Activated naive CD4-positive, alpha-beta T cell treated with anti-CD3 and anti-CD28 coated beads, Interleukin-2, amount 50 U/mL, for 72 hours (primary cell): ENCODE measurements at regions not wholly inside any gene's neighbourhood (a gene's known extent, or its start where the extent isn't known, plus 50 kb on each side); places are given as distances from the start of the nearest gene placed in this dataset.
"Not testable (repeated sequence)": the region's sequence is repeated elsewhere in the genome, so short reads cannot be mapped to it uniquely, and the experiment has no call there.

ENCODE experiments used
- ATAC-seq, 2 donors: fragments of 150-1000 bp; cut with Tn5 transposase; 2 replicates each; pipeline ENCODE4 v1.10.0; 2021; ENCODE audit warnings: mild to moderate bottlenecking in 2 of 2, moderate library complexity in 2 of 2
- DNase-seq, 2 donors: peaks; one replicate each; pipeline ENCODE4 v3.0.0; 2021 to 2022; ENCODE audit warnings: low spot score in 2 of 2
- H3K27ac Mint-ChIP-seq, 2 donors: one replicate each; pipeline ENCODE4 v1.8.0; 2022; ENCODE audit warnings: mild to moderate bottlenecking in 2 of 2, mixed read lengths in 2 of 2
- H3K36me3 Mint-ChIP-seq, 2 donors: one replicate each; pipeline ENCODE4 v1.8.0; 2022; ENCODE audit warnings: mixed read lengths in 2 of 2
- H3K9me3 Mint-ChIP-seq, 2 donors: one replicate each; pipeline ENCODE4 v1.8.0; 2022; ENCODE audit warnings: mixed read lengths in 2 of 2

DNA sequence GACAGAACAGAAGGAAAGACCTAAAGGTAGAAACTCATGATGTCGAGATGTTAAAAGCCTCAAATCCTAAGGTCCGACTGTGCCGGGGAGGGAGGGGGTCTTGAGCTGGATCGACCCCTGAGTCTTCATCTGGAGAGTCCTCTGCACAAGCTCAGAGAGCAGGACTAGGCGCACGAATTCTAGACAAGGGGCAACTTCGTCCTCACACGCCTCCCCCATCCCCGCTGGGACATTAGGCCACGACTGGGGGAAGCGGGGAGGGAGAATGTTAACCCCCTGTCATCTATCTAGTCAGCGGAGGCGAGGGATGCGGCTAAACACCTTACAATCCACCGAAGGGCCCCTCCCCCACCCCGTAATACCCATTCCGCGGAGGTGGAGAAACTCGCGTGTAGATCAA is 94.7 kb downstream of the PRKAB2 start:
- peaks cover 21 to 26% of the 10 kb centered on the region in 2 donors for H3K36me3 Mint-ChIP-seq
- peaks cover 0 to 5% of the 10 kb centered on the region in 2 donors for H3K9me3 Mint-ChIP-seq
- no peak overlapping the region for H3K27ac Mint-ChIP-seq
- DNase-seq (no peak), ATAC-seq (no peak)

- Mint-ChIP-seq H3K9me3 (peaks cover 0 to 5% of the 10 kb centered on the region in 2 donors), H3K27ac (no peak overlapping the region), H3K36me3 (peaks cover 23 to 26% of the 10 kb centered on the region in 2 donors)
- DNase-seq (no peak), ATAC-seq (no peak)
Measured at GRCh38 chr1:147077081-147077480, 95.2 kb downstream of the PRKAB2 start.

DNA sequence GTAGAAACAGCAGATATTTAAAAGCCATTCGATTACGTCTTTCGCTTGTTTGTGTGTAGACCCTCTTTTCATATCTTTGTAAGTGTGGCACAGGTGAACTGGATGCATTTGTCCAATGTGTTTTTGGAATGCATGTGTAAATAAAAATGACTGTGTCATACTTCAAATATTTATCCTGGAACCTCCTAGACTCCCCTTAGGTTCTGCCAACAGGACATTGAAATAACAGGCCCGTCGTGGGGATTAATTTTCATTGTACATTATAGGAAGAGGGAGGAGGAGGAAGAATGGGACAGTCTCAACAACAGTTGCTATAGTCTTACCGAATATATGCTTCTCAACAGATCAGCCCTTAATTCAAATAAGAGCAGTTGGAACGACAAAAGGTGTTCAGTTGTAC is 95.8 kb downstream of the PRKAB2 start:
- peaks cover 0 to 5% of the 10 kb centered on the region in 2 donors for H3K9me3 Mint-ChIP-seq
- peaks cover 26 to 28% of the 10 kb centered on the region in 2 donors for H3K36me3 Mint-ChIP-seq
- no peak for DNase-seq
- no peak for ATAC-seq
- H3K27ac Mint-ChIP-seq: no peak overlapping the region

GRCh38 chr1:147072482-147073432 is 99.5 kb downstream of the PRKAB2 start:
- DNase-seq: peak in 1 of 2 donors; percentile 16
- Mint-ChIP-seq H3K36me3 (peaks cover 17 to 25% of the 10 kb centered on the region in 2 donors), H3K9me3 (peaks cover 0 to 9% of the 10 kb centered on the region in 2 donors), H3K27ac (no peak overlapping the region)
- peak; percentile 59 to 64 for ATAC-seq

- peaks cover 14 to 21% of the 10 kb centered on the region in 2 donors for H3K36me3 Mint-ChIP-seq
- peaks cover 0 to 7% of the 10 kb centered on the region in 2 donors for H3K9me3 Mint-ChIP-seq
- no peak overlapping the region for H3K27ac Mint-ChIP-seq
- no peak for DNase-seq
- no peak for ATAC-seq
Measured at GRCh38 chr1:147071142-147071541, 101.1 kb downstream of the PRKAB2 start.

DNA sequence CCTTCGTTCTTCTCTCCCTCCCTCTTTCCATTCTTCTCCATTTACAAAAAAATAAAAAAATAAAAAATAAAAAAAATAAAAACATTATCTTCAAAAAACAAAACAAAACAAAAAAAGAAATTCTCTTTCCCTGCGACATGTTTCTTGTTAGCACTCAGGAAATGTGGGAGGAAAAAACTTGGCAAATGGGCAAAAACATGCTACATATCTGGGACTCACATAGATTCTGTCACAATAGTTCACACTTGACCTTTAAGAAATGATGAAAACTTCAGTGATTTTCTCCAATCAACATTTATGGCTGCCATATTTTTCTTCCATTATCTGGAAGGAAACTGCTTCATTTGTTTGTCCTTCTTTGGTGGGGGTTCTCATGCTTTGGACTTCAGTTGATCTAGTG is 109.3 kb downstream of the PRKAB2 start:
- Mint-ChIP-seq H3K36me3 (peaks cover 11 to 20% of the 10 kb centered on the region in 2 donors), H3K27ac (no peak overlapping the region), H3K9me3 (peaks cover 3 to 13% of the 10 kb centered on the region in 2 donors)
- DNase-seq: no peak
- ATAC-seq: no peak

DNA sequence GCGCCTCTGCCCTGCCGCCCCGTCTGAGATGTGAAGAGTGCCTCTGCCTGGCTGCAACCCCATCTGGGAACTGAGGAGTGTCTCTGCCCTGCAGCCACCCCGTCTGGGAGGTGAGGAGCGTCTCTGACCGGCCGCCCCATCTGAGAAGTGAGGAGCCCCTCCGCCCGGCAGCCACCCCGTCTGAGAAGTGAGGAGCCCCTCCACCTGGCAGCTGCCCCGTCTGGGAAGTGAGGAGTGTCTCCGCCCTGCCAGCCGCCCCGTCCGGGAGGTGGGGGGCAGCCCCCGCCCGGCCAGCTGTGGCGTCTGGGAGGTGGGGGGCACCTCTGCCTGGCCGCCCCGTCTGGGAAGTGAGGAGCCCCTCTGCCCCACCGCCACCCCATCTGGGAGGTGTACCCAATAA is 110.4 kb downstream of the PRKAB2 start:
- not testable (repeated sequence) for H3K27ac Mint-ChIP-seq
- Mint-ChIP-seq H3K36me3 (peaks cover 11 to 20% of the 10 kb centered on the region in 2 donors), H3K9me3 (peaks cover 3 to 13% of the 10 kb centered on the region in 2 donors)

GRCh38 chr1:147053269-147053668 is 115.1 kb downstream of the NBPF12 start:
- ATAC-seq (no peak), DNase-seq (no peak)
- H3K9me3 Mint-ChIP-seq: no peaks in the 10 kb centered on the region
- H3K36me3 Mint-ChIP-seq: no peaks in the 10 kb centered on the region
- H3K27ac Mint-ChIP-seq: no peak overlapping the region

More for the DNA sequence above, 110.4 kb downstream of the PRKAB2 start:
- not testable (repeated sequence) for DNase-seq, ATAC-seq

- DNase-seq (no peak), ATAC-seq (no peak)
- H3K27ac Mint-ChIP-seq: no peak overlapping the region
- no peaks in the 10 kb centered on the region for H3K9me3 Mint-ChIP-seq
- no peaks in the 10 kb centered on the region for H3K36me3 Mint-ChIP-seq
Measured at GRCh38 chr1:147052677-147053076, 114.6 kb downstream of the NBPF12 start.

DNA sequence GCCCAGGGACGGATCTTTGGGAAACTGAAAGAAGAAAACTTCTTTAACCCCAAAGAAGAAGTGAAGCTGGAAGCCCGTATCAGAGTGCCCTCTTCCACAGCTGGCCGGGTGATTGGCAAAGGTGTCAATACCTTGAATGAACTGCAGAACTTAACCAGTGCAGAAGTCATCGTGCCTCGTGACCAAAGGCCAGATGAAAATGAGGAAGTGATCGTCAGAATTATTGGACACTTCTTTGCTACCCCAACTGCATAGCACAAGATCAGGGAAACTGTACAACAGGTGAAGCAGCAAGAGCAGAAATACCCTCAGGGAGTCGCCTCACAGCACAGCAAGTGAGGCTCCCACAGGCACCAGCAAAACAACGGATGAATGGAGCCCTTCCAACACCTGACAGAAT is 114.0 kb downstream of the NBPF12 start:
- no peaks in the 10 kb centered on the region for H3K9me3 Mint-ChIP-seq
- ATAC-seq (no peak), DNase-seq (no peak)
- H3K27ac Mint-ChIP-seq: no peak overlapping the region
- H3K36me3 Mint-ChIP-seq: no peaks in the 10 kb centered on the region

DNA sequence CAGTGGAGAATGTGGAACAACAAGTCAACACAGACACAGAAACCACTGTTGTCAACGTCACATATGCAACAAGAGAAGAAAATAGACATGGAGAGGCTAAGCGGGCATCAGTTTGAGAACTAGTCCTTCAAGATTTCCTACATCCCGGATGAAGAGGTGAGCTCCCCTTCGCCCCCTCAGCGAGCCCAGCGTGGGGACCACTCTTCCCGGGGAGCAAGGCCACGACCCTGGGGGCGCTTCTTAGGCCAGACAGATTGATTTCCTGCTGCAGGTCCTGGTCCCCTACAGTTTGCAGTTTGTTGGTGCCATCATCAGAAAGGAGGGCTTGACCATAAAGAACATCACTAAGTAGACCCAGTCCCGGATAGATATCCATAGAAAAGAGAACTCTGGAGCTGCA is 113.0 kb downstream of the NBPF12 start:
- Mint-ChIP-seq H3K36me3 (no peaks in the 10 kb centered on the region), H3K9me3 (no peaks in the 10 kb centered on the region), H3K27ac (no peak overlapping the region)
- DNase-seq (no peak), ATAC-seq (no peak)

DNA sequence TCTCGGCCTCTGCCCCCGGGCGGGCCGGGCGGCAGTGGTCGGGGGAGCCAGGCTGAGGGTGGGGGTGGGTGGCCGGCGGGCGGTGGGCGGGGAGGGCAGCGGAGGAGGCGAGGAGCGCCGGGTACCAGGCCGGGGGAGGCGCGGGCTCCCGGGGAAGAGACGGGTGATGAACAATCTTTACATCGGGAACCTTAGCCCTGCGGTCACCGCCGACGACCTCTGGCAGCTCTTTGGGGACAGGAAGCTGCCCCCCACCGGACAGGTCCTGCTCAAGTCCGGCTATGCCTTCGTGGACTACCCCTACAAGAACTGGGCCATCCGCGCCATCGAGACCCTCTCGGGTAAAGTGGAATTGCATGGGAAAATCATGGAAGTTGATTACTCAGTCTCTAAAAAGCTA is 112.5 kb downstream of the NBPF12 start:
- no peak for DNase-seq
- ATAC-seq: no peak
- H3K27ac Mint-ChIP-seq: no peak overlapping the region
- H3K36me3 Mint-ChIP-seq: peaks cover 0 to 4% of the 10 kb centered on the region in 2 donors
- H3K9me3 Mint-ChIP-seq: peaks cover 0 to 4% of the 10 kb centered on the region in 2 donors

GRCh38 chr1:147046863-147047394 is 108.8 kb downstream of the NBPF12 start:
- peak; percentile 45 to 70 for ATAC-seq
- H3K9me3 Mint-ChIP-seq, DNase-seq, H3K36me3 Mint-ChIP-seq: not testable (repeated sequence)
- peak overlapping the region in 1 of 2 donors; percentile 17 for H3K27ac Mint-ChIP-seq

DNA sequence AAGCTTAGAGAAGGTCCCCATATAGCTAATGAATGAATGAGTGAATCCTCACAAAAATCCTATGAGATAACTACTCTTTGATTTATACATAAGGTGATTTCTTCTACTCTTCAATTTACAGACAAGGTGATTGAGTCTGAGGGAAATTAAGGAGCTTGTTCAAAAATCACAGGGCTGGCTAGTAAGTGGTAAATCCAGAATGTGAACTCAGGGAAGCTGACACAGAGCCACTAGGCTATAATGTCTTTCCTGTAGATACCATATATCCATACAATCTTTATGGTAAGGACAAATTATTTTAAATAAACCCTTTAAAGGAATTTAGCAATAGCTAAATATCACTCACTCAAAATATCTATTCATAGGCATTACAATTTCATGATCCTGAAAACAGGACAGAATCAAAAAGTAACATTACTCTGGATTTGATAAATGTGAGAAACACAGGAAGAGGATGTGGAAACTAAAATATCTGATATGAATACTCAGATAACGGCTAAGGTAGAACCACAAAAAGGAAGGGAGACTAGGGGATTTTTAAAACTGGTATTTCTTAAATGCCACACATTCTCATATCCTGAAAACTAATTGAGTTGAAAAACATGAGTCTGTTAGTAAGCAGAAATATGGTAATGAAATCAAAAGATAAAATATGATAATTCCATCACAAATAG is 108.2 kb downstream of the NBPF12 start:
- peak; percentile 45 to 79 for ATAC-seq
- Mint-ChIP-seq H3K9me3 (peaks cover 0 to 5% of the 10 kb centered on the region in 2 donors), H3K27ac (no peak overlapping the region), H3K36me3 (peaks cover 0 to 6% of the 10 kb centered on the region in 2 donors)
- DNase-seq: no peak
